GM19468 (cell line): ENCODE measurements at regions not wholly inside any gene's neighbourhood (a gene's known extent, or its start where the extent isn't known, plus 50 kb on each side); places are given as distances from the start of the nearest gene placed in this dataset.
"Not testable (repeated sequence)": the region's sequence is repeated elsewhere in the genome, so short reads cannot be mapped to it uniquely, and the experiment has no call there.

ENCODE experiments used
- ATAC-seq: cut with Tn5 transposase; IDR thresholded peaks from one replicate; pipeline ENCODE4 v1.9.1; 2021; ENCODE audit warnings: mild to moderate bottlenecking, moderate library complexity, moderate number of reproducible peaks; ENCODE audit not compliant: unreplicated experiment; ENCODE audit errors: extremely low read depth

- no peak for ATAC-seq
Observed at GRCh38 chr3:181554233-181554765, 157.4 kb upstream of the SOX2 start.

DNA sequence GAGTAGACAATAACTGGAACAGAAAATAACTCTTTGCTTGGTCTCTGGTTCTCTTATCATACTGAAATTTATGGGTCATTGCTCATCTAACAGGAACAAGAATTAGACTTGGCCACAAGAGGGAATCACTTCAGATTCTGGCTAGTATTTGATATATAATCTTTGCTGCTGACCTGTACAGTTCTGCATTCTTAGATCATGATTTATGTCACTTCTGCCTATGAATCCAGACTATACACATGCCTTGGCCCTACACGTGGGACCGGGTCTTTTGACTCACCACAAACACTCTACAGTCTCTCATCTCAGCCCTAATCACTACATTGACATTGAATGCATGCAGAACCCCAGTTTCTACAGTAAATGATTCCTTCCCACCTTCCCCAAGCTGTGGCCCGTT, 162.5 kb upstream of the SOX2 start:
- ATAC-seq = no peak

GRCh38 chr3:181541414-181541813, 170.3 kb upstream of the SOX2 start:
- no peak for ATAC-seq

DNA sequence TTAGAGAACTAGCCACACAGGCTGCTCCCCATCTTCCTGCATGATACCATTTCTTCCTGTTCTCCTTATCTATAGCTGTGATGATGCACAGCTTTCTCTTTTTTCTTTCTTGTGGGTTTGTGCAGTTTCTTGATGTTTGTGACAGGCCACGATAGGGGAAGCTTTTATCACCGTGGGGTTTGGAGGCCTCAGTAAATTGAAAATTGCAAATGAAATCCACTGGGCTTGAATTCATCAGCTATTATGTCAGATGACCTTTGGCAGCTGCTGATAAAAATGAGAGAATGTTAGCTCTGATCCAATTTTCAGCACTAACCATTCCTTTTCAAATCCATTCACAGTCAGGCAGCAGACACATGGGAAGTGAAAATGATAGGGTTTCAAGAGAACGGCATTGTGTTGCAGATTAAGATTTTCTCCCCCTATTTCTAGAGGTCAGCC, 176.9 kb upstream of the SOX2 start:
- ATAC-seq = no peak

DNA sequence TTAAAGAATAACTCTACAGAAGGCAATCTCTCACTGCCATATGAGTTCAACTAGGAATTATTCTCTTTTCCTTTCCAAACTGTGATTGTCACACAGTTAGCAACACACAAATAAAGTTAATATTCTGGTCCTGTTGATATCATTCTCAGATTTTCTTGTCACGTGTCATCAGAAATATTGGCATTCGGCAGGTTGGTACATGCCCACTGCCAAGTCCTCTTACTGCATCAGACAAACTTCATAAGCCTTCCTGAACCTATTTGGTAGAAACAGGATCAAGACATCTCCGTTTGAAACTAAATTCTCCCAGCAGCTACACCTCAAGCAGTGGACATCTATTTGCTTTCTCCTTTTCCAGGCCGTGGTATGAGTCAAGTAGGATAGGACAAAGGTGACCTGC, 177.9 kb upstream of the SOX2 start:
- ATAC-seq = no peak

DNA sequence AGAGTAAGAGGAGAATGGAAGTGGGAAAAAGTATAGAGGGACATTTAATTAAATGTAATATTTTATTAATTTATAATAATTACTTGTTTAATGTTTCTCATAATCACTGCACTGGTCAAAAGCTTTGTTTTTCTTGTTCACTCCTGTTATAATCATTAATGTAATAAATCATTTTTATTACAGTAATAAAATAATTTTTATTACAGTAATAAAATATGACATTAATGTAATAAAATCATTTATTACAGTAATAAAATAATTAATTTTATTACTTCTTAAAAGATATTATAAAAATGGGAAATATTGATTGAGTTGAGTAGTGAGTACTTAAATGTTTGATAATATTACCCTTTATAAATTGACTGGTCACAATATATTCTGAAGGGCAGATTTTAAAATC, 181.1 kb upstream of the SOX2 start:
- no peak for ATAC-seq

DNA sequence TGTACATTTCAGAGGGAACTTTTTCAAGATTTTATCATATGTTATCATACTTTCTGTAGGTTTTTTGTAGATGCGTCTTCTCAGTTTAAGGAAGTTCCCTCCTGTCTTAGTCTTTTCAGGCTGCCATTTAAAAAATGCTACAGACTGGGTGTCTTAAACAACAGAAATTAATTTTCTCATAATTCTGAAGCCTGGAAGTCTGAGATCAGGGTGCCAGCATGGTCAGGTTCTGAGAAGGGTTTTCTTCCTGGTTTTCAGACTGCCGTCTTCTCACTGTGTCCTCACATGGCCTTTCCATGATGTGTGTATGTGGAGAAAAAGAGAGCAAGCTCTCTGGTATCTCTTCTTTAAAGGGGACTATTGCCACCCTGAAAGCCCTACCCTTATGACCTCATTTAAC, 189.9 kb upstream of the SOX2 start:
- no peak for ATAC-seq

DNA sequence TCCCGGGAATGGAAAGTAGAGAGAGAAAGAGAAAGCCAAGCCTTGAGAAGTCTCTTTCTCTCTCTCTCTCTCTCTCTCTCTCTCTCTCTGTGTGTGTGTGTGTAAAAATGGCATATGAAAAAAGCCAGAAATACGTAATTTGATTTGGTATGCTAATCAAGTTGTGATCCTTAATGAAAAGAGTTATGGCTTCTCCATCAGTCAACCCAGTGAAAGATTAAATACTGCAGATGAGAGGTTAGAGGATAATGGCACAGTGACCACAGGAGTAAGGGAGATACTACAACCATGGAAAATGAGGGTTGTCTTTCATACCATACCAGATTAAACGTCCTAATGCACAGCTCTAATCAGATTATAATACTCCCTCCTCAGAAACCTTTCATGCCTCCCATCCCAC, 193.5 kb upstream of the SOX2 start:
- no peak for ATAC-seq

DNA sequence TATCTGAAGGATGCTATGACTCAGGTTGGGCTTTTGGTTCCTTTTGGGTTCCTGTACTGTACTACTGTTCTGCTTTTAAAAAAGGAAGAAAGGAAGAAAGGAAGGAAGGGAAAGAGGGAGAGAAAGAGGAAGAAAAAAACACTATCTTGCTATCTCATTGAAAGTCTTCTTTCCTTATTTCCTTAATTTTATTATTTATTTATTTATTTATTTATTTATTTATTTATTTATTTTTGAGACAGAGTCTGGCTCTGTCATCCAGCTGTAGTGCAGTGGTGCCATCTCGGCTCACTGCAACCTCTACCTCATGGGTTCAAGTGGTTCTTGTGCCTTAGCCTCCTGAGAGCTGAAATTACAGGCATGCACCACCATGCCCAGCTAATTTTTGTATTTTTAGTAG, 198.9 kb upstream of the SOX2 start:
- no peak for ATAC-seq

DNA sequence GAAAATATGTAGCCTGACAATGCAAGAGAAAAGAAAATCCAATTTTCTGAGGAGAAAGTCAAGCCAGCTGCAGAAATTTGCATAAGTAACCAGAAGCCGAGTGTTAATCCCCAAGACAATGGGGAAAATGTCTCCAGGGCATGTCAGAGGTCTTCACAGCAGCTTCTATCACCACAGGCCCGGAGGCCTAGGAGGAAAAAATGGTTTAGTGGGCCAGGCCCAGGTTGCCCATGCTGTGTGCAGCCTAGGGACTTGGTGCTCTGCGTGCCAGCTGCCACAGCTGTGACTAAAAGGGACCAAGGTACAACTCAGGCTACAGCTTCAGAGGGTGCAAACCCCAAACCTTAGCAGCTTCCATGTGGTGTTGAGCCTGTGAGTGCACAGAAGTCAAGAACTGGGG, 201.2 kb upstream of the SOX2 start:
- no peak for ATAC-seq

DNA sequence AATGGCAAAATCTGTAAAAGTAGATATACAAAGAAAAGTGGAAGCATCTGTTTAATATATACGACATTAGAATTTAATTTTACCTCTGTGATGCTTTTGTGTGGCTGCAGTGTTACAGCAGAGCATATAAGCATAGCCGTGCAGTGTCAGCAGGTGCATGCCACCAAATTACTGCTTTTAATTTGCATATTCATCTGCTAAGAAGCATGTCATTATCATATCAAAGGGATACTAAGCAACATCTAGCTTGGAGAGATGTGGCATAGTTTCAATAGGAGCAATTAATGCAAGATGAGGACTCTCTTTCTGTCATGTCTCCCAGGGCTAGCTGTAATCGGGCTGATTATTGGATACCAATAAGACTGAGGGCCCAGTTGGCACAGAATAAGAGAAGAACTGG, 214.4 kb upstream of the SOX2 start:
- ATAC-seq = no peak

GRCh38 chr3:181493423-181493822, 218.3 kb upstream of the SOX2 start:
- no peak for ATAC-seq

DNA sequence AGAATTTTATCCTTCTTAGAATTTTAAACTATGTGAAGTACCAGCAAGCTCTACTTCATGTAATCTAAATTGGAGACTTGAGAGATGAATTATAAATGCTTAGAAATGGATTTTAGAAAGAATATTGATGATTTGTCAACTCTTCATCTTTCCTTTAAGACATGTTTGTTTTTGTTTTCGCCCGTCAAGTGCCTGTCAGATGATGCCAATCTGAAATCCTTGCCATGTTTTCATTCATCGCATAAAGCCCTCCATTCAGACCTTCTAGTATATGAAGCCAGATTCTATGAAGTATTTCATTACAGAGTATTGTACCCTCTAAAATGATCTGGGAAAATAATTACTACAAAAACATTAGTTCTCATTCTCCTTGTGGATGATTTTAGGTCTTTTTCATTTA, 223.2 kb upstream of the SOX2 start:
- no peak for ATAC-seq

DNA sequence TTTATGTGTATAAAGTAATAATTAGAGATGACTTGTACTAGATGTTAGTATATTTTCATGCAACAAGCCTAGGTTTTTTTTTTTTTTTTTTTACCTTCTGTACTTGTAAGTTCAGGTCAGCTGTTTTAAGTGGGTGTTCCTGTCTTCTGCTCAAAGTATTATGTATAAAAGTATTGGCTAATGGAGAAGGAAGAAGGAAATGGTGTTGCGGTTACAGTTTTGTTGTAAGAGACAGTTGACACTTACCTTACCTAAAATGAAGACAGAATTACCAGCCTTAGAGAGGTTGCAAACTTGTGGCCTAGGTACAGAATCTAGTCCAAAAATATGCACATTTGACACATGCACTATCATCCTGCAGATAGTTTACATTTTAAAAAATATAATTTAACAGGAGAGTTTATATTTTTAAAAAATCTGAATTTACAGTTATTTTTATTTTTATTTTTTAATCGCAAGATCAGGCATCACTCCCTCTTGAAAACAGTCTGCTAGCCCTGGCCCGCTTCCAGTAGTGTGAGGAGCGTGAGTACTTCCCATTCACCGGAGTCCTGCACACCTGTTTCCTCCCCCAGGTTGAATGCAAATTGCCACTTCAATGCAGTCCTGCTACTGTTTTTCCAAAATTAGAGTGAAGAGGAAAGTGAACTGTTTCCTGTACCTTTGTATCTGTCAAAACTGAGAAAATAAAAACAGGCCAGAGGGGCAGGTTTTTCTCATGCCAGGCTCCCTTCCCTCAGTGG, 224.3 kb upstream of the SOX2 start:
- ATAC-seq = no peak

GRCh38 chr3:181486141-181486885, 225.4 kb upstream of the SOX2 start:
- no peak for ATAC-seq

- no peak for ATAC-seq
Observed at GRCh38 chr3:181484026-181484425, 227.7 kb upstream of the SOX2 start.

DNA sequence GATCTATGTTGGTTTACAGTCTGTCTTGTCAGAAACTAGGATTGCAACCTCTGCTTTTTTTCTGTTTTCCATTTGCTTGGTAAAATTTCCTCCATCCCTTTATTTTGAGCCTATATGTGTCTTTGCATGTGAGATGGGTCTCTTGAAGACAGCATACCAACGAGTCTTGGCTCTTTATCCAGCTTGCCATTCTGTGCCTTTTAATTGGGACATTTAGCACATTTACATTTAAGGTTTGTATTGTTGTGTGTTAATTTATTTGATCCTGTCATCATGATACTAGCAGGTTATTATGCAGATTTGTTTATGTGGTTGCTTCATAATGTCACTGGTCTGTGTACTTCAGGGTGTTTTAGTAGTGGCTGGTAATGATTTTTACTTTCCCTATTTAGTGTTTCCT, 236.6 kb upstream of the SOX2 start:
- ATAC-seq = not testable (repeated sequence)

GRCh38 chr3:181470349-181470748, 241.4 kb upstream of the SOX2 start:
- ATAC-seq = no peak

GRCh38 chr3:181464033-181464694, 247.6 kb upstream of the SOX2 start:
- no peak for ATAC-seq

DNA sequence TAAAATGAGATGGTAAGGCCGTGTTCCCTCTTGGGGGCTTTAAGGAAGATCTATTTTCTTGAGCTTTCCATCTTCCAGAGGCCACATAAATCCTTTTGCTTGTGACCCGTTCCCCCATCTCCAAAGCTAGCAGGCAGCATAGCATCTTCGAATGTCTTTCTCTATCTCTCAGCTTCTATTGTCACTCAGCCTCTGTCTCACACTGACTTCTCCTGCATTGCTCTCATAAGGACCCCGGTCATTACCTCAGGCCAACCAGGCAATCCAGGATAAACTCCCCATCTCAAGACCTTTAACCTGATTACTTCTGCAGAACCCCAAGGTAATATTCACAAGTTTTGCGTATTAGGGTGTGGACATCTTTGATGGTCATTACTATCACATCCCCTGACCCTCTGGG, 250.3 kb upstream of the SOX2 start:
- no peak for ATAC-seq

- ATAC-seq = no peak
Observed at GRCh38 chr3:181459516-181459915, 252.2 kb upstream of the SOX2 start.
